A673 (cell line): ENCODE measurements at regions not wholly inside any gene's neighbourhood (a gene's known extent, or its start where the extent isn't known, plus 50 kb on each side); places are given as distances from the start of the nearest gene placed in this dataset.

Experiments used
- BruUV-seq: library from RNA; stranded (reverse); fragments of 400-500 nt; replicated peaks from 2 replicates; lab custom pipeline; 2021; lab: Mats Ljungman, UMichigan
- CTCF ChIA-PET: fragments of 300-600 bp; sonication (Branson Sonifier 250); formaldehyde crosslinking; loops from one replicate; lab custom pipeline; 2022; ENCODE audit warnings: antibody characterized with exemption; lab: Charles Lee
- POLR2A ChIA-PET: fragments of 300-600 bp; sonication (Branson Sonifier 250); formaldehyde crosslinking; loops from one replicate; lab custom pipeline; 2022; ENCODE audit warnings: antibody characterized with exemption; ENCODE audit not compliant: low non-redundant PET; lab: Charles Lee
- DNase-seq: peaks from one replicate; pipeline ENCODE4 v3.0.0-alpha.2; 2015; ENCODE audit warnings: low spot score
- H3K27ac ChIP-seq: fragments of 200-600 bp; sonication (generic); 2 replicates; pipeline ENCODE4 v1.5.1; 2016; ENCODE audit warnings: mixed run types, low read depth, mild to moderate bottlenecking, mixed read lengths, antibody characterized with exemption, low read length; ENCODE audit not compliant: poor library complexity, severe bottlenecking
- H3K27me3 ChIP-seq: fragments of 200-600 bp; sonication (generic); replicated peaks from 2 replicates; pipeline ENCODE4 v1.6.1; 2017; ENCODE audit warnings: mixed run types, low read depth, mild to moderate bottlenecking, mixed read lengths, antibody characterized with exemption, low read length; ENCODE audit not compliant: insufficient read depth, poor library complexity
- H3K36me3 ChIP-seq: fragments of 200-600 bp; sonication (generic); 2 replicates; pipeline ENCODE4 v1.6.1; 2016; ENCODE audit warnings: mixed run types, mild to moderate bottlenecking, mixed read lengths, antibody characterized with exemption, low read length; ENCODE audit not compliant: insufficient read depth, poor library complexity, severe bottlenecking
- H3K4me1 ChIP-seq: fragments of 200-600 bp; sonication (generic); 2 replicates; pipeline ENCODE4 v1.6.1; 2017; ENCODE audit warnings: mixed run types, mild to moderate bottlenecking, mixed read lengths, antibody characterized with exemption, low read length; ENCODE audit not compliant: insufficient read depth, poor library complexity, severe bottlenecking
- H3K4me3 ChIP-seq: fragments of 200-600 bp; sonication (generic); 2 replicates; pipeline ENCODE4 v1.5.1; 2016; ENCODE audit warnings: low read depth, mixed run types, mild to moderate bottlenecking, mixed read lengths, low read length; ENCODE audit not compliant: poor library complexity, severe bottlenecking
- H3K9me3 ChIP-seq: fragments of 200-600 bp; sonication (generic); 2 replicates; pipeline ENCODE4 v1.6.1; 2016; ENCODE audit warnings: mixed run types, low read depth, mild to moderate bottlenecking, mixed read lengths, antibody characterized with exemption, low read length; ENCODE audit not compliant: poor library complexity, severe bottlenecking
- EZH2 ChIP-seq: fragments of 200-600 bp; sonication (generic); IDR thresholded peaks from 2 replicates; pipeline ENCODE4 v1.6.1; 2017; ENCODE audit warnings: borderline replicate concordance, low read depth, mild to moderate bottlenecking, mixed read lengths, antibody characterized with exemption, low read length; ENCODE audit not compliant: poor library complexity, severe bottlenecking
- intact Hi-C: fragments of 100-400 bp; cut with micrococcal nuclease; formaldehyde crosslinking; loops from one replicate; pipeline ENCODE4 v1.10.0; 2022; ENCODE audit not compliant: unreplicated experiment
- TF ChIP-seq, protein P1 (sequence below): fragments of 300-800, 200-600 bp; sonication (generic); conservative IDR thresholded peaks from 2 replicates; pipeline ENCODE4 v1.5.1; 2017; ENCODE audit warnings: low read depth, mild to moderate bottlenecking, antibody characterized with exemption, low read length, moderate library complexity, mixed read lengths

DNA sequence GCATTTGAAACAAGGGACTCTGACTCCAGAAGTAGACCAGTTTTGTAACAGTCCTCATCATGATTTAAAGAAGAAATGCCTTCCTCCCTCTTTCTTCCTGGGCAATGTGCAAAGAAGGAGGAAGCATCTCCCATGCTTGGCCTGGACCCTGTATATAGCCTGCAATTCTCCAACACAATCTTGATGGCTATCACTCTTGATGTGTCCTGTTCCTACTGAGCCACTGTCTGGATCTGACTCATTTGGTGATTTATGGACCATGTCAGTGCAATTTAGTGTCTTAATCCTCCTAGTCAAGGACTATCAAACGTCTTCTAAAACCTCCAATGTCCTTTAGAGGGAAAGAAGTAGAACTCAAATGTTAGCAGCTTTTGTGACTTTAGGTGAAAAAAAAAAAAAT, 697.3 kb downstream of the TLR4 start:
- TF ChIP-seq EZH2, result no peak
- TF ChIP-seq, protein P1, sequence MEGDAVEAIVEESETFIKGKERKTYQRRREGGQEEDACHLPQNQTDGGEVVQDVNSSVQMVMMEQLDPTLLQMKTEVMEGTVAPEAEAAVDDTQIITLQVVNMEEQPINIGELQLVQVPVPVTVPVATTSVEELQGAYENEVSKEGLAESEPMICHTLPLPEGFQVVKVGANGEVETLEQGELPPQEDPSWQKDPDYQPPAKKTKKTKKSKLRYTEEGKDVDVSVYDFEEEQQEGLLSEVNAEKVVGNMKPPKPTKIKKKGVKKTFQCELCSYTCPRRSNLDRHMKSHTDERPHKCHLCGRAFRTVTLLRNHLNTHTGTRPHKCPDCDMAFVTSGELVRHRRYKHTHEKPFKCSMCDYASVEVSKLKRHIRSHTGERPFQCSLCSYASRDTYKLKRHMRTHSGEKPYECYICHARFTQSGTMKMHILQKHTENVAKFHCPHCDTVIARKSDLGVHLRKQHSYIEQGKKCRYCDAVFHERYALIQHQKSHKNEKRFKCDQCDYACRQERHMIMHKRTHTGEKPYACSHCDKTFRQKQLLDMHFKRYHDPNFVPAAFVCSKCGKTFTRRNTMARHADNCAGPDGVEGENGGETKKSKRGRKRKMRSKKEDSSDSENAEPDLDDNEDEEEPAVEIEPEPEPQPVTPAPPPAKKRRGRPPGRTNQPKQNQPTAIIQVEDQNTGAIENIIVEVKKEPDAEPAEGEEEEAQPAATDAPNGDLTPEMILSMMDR, result no peak
- intact Hi-C loops, result no loop called here
- no peaks in the 10 kb centered on the region for H3K9me3 ChIP-seq
- H3K27ac ChIP-seq, result no peak overlapping the region
- ChIA-PET POLR2A (no interaction called here), CTCF (no interaction called here)
- BruUV-seq, result no TSS peak
- DNase-seq, result peak; percentile 1
- no peaks in the 10 kb centered on the region for H3K36me3 ChIP-seq
- H3K27me3 ChIP-seq, result no peaks in the 10 kb centered on the region
- H3K4me1 ChIP-seq, result no peaks in the 10 kb centered on the region
- H3K4me3 ChIP-seq, result no peak overlapping the region

DNA sequence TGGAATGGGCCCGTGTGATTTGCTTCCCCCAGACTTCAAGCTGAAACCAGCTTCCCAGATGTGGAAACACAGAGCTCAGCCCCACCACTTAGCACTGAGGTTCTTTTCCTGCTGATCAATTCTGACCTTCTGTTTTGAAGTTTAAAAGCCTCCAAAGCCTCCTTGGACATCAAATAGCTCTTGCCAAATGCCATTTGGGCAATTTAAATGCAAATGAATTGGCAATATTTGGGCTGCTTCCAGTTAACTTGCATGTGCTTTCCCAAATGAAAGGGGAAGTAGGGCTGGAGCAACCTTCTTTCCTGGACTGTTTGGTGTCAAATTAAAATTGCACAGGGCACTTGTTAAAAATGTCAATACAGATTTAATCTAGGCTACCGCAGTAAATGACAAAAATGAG, 710.5 kb downstream of the TLR4 start:
- intact Hi-C loops, result no loop called here
- no peaks in the 10 kb centered on the region for H3K4me1 ChIP-seq

DNA sequence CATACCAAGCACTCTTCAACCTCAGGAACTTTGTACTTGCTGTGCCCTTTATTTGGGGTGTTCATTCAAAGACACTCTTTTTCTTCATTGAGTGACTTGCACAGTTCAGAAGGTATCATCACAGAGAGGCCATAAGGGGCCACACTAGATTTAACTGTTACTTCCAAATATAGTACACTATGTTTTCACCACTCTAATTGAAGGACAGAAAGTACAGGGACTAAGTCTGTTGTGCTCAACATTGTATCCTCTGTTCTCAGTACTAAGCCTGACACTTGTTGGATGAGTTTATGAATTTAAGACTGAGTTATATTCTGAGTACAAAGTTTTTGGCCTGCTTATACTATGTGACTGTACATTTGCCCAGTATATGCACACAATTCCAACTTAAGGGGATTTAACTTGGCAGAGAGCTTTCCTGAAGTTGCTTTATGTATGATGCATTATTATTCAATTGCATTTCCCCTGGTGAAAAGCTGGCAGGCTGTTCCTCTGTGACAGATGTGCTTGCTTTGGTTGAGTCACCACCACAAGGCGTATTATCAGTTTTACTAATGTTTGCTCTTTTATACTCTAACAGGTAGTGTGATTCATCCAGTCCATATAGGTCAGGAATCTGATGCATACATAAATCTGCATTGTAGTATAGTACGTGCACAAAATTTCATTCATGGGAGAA, 714.8 kb downstream of the TLR4 start:
- no peak overlapping the region for H3K27ac ChIP-seq
- no peak overlapping the region for H3K4me3 ChIP-seq
- ChIA-PET CTCF (no interaction called here), POLR2A (no interaction called here)
- no peaks in the 10 kb centered on the region for H3K4me1 ChIP-seq
- no TSS peak for BruUV-seq
- intact Hi-C loops, result no loop called here
- H3K36me3 ChIP-seq, result no peaks in the 10 kb centered on the region
- DNase-seq, result no peak
- TF ChIP-seq EZH2, result no peak
- TF ChIP-seq, protein P1, result no peak
- H3K9me3 ChIP-seq, result no peaks in the 10 kb centered on the region
- no peaks in the 10 kb centered on the region for H3K27me3 ChIP-seq

More for the DNA sequence above, 710.5 kb downstream of the TLR4 start:
- H3K4me3 ChIP-seq, result no peak overlapping the region
- no TSS peak for BruUV-seq
- CTCF ChIA-PET, result no interaction called here
- H3K36me3 ChIP-seq, result no peaks in the 10 kb centered on the region
- peaks cover 6% of the 10 kb centered on the region for H3K9me3 ChIP-seq
- DNase-seq, result no peak
- no peaks in the 10 kb centered on the region for H3K27me3 ChIP-seq
- TF ChIP-seq, protein P1, result no peak
- no peak for TF ChIP-seq EZH2
- POLR2A ChIA-PET, result no interaction called here
- H3K27ac ChIP-seq, result no peak overlapping the region
